ENCODE measurements at regions not wholly inside any gene's neighbourhood (a gene's known extent, or its start where the extent isn't known, plus 50 kb on each side); places are given as distances from the start of the nearest gene placed in this dataset.

- no peak for TF ChIP-seq CTCF (conservative IDR thresholded peaks at IDR 0.05; ENCODE audit: low read depth, low read length)
Observed at GRCh38 chr10:35743851-35744250, 101.8 kb upstream of the FZD8 start.

GRCh38 chr10:35743351-35743750 lies 101.3 kb upstream of the FZD8 start:
- TF ChIP-seq CTCF (conservative IDR thresholded peaks at IDR 0.05; ENCODE audit: low read depth, low read length) = no peak
- H3K4me3 ChIP-seq (ENCODE audit: low read depth, low read length) = no peak overlapping the region
- DNase-seq (ENCODE audit: low read depth) = no peak

More at GRCh38 chr10:35743851-35744250, 101.8 kb upstream of the FZD8 start:
- DNase-seq (ENCODE audit: low read depth) = no peak
- H3K4me3 ChIP-seq (ENCODE audit: low read depth, low read length) = no peak overlapping the region

- no peak for TF ChIP-seq CTCF (conservative IDR thresholded peaks at IDR 0.05; ENCODE audit: low read depth, low read length)
- peak; percentile 44 for DNase-seq (ENCODE audit: low read depth)
- no peak overlapping the region for H3K4me3 ChIP-seq (ENCODE audit: low read depth, low read length)
Observed at GRCh38 chr10:35739998-35740397, 97.9 kb upstream of the FZD8 start.

GRCh38 chr10:35735412-35735811 lies 93.3 kb upstream of the FZD8 start:
- TF ChIP-seq CTCF (conservative IDR thresholded peaks at IDR 0.05; ENCODE audit: low read depth, low read length) = no peak
- DNase-seq (ENCODE audit: low read depth) = peak; percentile 45
- H3K4me3 ChIP-seq (ENCODE audit: low read depth, low read length) = no peak overlapping the region

GRCh38 chr10:35731828-35732227 lies 89.7 kb upstream of the FZD8 start:
- no peak for TF ChIP-seq CTCF (conservative IDR thresholded peaks at IDR 0.05; ENCODE audit: low read depth, low read length)
- H3K4me3 ChIP-seq (ENCODE audit: low read depth, low read length) = no peak overlapping the region
- DNase-seq (ENCODE audit: low read depth) = no peak

- TF ChIP-seq CTCF (conservative IDR thresholded peaks at IDR 0.05; ENCODE audit: low read depth, low read length) = no peak
- no peak for DNase-seq (ENCODE audit: low read depth)
- H3K4me3 ChIP-seq (ENCODE audit: low read depth, low read length) = no peak overlapping the region
Observed at GRCh38 chr10:35728341-35728740, 86.2 kb upstream of the FZD8 start.

- no peak overlapping the region for H3K4me3 ChIP-seq (ENCODE audit: low read depth, low read length)
- no peak for DNase-seq (ENCODE audit: low read depth)
- TF ChIP-seq CTCF (conservative IDR thresholded peaks at IDR 0.05; ENCODE audit: low read depth, low read length) = no peak
Observed at GRCh38 chr10:35726846-35727245, 84.8 kb upstream of the FZD8 start.
